HG03432 (cell line): ENCODE measurements at regions not wholly inside any gene's neighbourhood (a gene's known extent, or its start where the extent isn't known, plus 50 kb on each side); places are given as distances from the start of the nearest gene placed in this dataset.
"Not testable (repeated sequence)": the region's sequence is repeated elsewhere in the genome, so short reads cannot be mapped to it uniquely, and the experiment has no call there.

Source experiments
- ATAC-seq: cut with Tn5 transposase; IDR thresholded peaks from one replicate; pipeline ENCODE4 v1.9.1; 2021; ENCODE audit warnings: mild to moderate bottlenecking, moderate library complexity; ENCODE audit not compliant: unreplicated experiment

- no peak for ATAC-seq
Observed at GRCh38 chr2:215799194-215799593, 214.2 kb downstream of the MREG start.

GRCh38 chr2:215797676-215798075 is 215.7 kb downstream of the MREG start:
- ATAC-seq = no peak

DNA sequence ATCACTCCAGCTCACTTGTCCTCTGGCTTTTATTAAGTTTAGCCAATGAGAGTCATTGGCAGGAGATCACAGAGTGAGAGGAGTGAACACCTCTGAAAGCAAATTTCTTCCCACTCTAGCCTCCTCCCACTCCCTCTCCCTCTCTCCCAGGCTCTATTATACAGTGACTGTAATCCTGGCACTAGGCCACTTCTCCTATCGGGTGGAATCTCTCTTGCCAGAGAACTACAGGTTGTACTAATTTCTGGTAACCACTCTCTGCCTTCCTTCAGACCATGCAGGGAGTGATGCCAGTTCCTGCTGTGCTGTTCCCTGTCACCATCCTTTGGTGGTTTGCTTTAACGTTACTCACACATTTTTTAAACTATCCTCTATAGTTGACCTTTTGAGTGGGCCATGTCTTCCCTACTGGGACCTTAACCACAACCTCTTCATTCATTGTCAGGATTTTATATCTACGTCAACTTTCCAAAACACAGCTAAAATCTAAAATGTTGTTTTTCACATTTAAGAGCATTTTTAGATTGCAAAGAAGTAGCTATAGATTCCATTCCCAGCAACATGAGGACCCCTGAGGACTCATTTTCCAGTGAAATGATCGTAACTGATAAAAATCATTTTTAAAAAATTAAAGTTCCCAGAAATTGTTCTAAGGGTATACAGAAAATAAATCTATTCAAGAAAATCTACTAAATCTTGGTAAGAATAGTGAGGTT is 217.1 kb downstream of the MREG start:
- ATAC-seq = no peak

- ATAC-seq = no peak
Observed at GRCh38 chr2:215794829-215795546, 218.4 kb downstream of the MREG start.

- ATAC-seq = peak; percentile 65
Observed at GRCh38 chr2:215793747-215794595, 219.4 kb downstream of the MREG start.

DNA sequence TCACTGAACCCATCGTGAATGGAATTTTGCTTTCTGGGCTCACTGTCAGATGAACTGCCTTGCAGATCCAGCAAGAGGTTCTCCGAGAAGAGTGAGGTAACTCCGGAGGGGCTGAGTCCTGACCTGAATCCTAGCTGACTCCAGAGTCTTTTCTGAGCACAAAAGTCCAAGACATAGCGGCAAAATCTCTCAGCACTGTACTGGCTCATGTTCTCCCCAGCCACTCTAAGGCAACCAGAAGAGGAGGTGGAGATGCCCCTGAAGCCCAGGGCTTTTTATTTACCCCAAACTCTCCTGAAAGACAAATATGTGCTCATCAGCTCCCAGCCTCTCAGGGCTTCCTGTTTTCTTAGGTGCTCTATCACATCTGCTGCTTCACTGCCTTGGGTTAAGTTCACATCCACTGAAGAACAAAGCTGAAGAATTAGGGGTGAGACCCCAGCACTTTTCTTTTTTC is 221.8 kb downstream of the MREG start:
- no peak for ATAC-seq

GRCh38 chr2:215790523-215791421 is 222.6 kb downstream of the MREG start:
- ATAC-seq = no peak

GRCh38 chr2:215787565-215788178 is 225.7 kb downstream of the MREG start:
- ATAC-seq = no peak

- ATAC-seq = no peak
Observed at GRCh38 chr2:215787025-215787424, 226.3 kb downstream of the MREG start.

GRCh38 chr2:215784371-215784783 is 229.0 kb downstream of the MREG start:
- no peak for ATAC-seq

GRCh38 chr2:215783640-215784039 is 229.7 kb downstream of the MREG start:
- ATAC-seq = not testable (repeated sequence)

GRCh38 chr2:215782965-215783364 is 230.4 kb downstream of the MREG start:
- no peak for ATAC-seq

DNA sequence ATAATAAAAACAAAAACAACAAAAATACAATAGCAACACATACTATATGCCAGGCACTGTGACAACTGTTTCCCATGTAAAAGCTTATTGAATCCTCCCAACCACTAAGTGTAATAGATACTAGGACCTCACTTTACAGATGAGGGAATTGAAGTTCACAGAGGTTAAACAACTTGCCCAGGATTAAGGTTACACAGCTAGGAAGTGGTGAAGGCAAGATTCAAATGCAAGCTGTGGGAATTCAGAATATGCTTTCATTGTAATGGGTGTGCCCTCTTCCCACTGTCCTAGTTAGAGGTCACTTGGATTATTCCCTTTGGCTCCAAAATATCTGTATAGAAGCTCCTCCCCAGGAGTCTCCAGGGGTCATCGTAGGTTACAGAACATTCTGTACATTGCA is 231.1 kb downstream of the MREG start:
- ATAC-seq = no peak

DNA sequence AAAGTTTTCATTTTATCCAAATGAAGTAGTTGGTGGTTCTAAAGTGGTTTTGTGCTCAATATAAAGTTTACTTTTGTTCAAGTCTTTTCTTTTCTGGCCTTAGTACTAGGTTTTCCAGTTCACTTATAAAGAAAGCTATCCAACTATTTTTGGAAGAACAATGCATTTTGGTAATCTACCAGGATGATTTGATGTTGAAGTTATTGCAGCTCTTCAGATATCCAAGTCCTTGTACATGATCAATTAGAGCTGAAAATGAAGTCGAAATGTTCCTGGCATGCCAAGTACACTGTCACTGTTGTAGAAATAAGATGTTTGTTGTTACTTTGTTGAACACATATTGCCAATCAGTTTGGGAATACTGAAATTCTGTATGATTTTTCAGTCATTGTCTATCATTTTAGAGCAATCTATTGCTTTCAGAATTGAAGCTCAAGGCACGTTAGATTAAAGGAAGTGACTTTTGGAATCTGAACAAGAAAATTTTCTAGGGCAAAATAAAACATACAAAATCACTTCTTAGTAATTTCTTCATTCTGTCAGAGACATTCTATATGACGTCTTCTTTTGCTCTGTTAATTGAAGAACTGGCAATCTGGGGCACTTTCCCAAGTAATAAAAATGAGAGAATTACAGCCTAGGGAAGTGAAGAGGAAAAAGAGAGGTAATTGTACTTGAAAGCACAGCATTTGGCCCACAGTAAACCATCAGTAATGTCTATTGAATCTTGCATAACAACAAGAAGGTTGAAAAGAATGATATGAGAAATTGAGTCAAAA is 232.3 kb downstream of the MREG start:
- ATAC-seq = no peak

- no peak for ATAC-seq
Observed at GRCh38 chr2:215780313-215780712, 233.0 kb downstream of the MREG start.

GRCh38 chr2:215779912-215780311 is 233.4 kb downstream of the MREG start:
- no peak for ATAC-seq

DNA sequence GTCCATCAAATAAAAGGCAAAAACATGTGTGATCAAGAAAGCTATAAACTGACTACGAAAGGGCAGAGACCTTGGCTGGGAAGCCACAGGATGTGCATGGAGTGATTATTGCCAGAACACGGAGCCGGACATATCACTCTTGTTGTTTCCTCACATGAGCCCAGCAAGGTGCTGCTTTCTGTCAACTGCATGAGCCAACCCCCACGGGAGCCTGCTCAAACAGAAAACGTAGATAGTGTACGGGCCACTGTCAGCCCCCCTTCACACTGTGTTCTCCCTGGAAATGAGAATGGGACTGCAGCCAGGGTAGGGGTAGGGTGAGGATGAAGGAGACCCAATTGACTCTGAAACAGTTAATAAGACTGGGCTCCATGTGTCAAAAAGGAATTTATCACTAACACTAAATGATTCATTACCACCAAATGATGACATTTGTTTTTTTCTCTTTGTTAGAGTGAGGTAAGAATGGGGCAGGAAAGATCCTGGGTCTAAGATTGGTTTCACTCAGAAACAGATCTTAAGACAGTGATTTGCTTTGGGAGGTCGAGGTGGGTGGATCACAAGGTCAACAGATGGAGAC is 235.8 kb downstream of the MREG start:
- no peak for ATAC-seq

DNA sequence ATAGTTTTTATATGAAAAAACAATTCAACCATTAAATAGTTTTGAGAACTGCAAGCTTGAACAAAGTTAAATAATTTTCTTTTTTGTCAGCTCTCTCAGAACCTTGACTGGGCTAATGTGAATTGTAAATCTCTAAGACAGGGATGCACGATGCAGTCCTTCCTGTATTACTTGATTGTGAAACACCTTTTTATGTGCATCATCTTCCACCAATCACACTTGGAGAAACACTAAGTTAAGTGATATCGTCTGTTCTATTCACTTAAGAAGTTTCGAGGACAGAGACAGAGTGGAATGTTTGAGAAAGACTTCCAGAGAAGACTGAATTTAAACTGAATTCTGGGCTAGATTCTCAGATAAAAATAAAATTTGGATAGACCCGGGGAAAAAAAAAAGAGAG is 238.2 kb downstream of the MREG start:
- ATAC-seq = no peak

DNA sequence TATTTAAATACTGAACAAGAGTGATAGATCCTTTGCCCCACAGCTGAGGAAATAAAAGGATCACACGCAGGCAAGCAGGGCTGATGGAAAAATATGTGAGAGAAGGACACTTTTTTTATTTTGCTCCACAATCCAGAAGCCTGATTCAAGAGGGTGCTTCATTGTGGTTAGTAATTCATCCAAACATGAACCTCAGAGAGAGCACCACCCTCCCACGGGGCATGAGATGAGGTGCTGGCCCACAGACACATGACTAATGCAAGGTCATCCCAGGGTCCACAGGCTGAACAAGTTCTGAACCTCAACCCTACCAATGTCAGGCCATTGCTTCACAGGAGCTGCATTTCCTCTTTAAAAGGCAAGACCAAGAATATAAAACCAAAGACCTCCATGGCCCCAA is 239.6 kb downstream of the MREG start:
- no peak for ATAC-seq
